ENCODE measurements at regions not wholly inside any gene's neighbourhood (a gene's known extent, or its start where the extent isn't known, plus 50 kb on each side); places are given as distances from the start of the nearest gene placed in this dataset.

DNA sequence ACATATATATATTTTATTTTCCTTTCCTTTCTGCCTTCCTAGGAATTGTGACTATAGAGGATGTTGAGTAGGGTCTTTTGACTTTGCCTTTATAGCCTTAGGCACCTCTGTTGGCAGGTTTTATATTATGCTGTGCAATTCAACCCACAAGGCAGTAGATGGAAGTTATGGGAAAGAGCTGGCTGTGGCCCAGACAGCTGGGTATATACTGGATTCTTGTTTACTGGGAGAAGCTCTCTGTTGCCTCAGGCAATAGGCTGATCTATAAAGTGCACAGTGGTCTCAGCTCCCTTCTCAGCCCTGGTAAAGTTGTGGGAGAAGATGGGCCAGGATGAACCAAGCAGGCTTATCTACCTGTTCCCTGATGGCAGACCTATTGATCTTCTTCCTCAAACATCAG lies 342.0 kb downstream of the GBA3 start:
- H3K27ac ChIP-seq (ENCODE audit: low read length): no peak overlapping the region

DNA sequence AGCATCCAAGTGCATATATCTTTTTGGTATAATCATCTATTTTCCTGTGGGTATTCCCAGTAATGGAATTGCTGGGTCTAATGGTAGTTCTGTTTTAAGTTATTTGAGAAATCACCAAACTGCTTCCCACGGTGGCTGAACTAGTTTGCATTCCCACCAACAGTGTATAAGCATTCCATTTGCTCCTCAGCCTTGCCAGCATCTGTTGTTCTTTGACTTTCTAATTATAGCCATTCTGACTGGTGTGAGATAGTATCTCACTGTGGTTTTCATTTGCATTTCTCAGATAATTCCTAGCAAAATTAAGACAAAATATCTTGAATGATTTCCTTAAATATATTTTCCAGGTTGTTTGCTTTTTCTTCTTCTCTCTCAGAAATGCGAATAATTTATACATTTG lies 341.1 kb downstream of the GBA3 start:
- Histone ChIP-seq H3K4me2 (ENCODE audit: insufficient read depth, low read length) (no peak overlapping the region), H3K36me3 (ENCODE audit: insufficient read depth, low read length) (no peaks in the 10 kb centered on the region), H3K4me3 (ENCODE audit: low read depth in 1 of 2, low read length in 2 of 2) (no peak overlapping the region), H3K9ac (ENCODE audit: low read depth, low read length) (no peak overlapping the region), H3K79me2 (ENCODE audit: insufficient read depth, low read length) (no peaks in the 10 kb centered on the region), H2AFZ (ENCODE audit: low read depth, low read length) (no peak overlapping the region), H3K27ac (ENCODE audit: low read length) (no peak overlapping the region), H3K27me3 (ENCODE audit: insufficient read depth, low read length, poor library complexity) (no peaks in the 10 kb centered on the region), H3K9me3 (ENCODE audit: insufficient read depth, low read length, severe bottlenecking) (no peaks in the 10 kb centered on the region), H3K4me1 (ENCODE audit: insufficient read depth, low read length) (no peaks in the 10 kb centered on the region), H4K20me1 (ENCODE audit: insufficient read depth, low read length) (no peaks in the 10 kb centered on the region)
- DNase-seq: no peak
- ATAC-seq (ENCODE audit: insufficient read depth, low read depth): no peak
- TF ChIP-seq, protein P1, sequence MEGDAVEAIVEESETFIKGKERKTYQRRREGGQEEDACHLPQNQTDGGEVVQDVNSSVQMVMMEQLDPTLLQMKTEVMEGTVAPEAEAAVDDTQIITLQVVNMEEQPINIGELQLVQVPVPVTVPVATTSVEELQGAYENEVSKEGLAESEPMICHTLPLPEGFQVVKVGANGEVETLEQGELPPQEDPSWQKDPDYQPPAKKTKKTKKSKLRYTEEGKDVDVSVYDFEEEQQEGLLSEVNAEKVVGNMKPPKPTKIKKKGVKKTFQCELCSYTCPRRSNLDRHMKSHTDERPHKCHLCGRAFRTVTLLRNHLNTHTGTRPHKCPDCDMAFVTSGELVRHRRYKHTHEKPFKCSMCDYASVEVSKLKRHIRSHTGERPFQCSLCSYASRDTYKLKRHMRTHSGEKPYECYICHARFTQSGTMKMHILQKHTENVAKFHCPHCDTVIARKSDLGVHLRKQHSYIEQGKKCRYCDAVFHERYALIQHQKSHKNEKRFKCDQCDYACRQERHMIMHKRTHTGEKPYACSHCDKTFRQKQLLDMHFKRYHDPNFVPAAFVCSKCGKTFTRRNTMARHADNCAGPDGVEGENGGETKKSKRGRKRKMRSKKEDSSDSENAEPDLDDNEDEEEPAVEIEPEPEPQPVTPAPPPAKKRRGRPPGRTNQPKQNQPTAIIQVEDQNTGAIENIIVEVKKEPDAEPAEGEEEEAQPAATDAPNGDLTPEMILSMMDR (IDR thresholded peaks at IDR 0.05; ENCODE audit: borderline replicate concordance, extremely low read depth, low read length, poor library complexity, severe bottlenecking): no peak
- TF ChIP-seq EZH2 (IDR thresholded peaks at IDR 0.05; ENCODE audit: borderline replicate concordance, low read depth, low read length, severe bottlenecking): no peak

More for the DNA sequence above, 342.0 kb downstream of the GBA3 start:
- Histone ChIP-seq H3K4me2 (ENCODE audit: insufficient read depth, low read length) (no peak overlapping the region), H3K4me3 (ENCODE audit: low read depth in 1 of 2, low read length in 2 of 2) (no peak overlapping the region), H3K27me3 (ENCODE audit: insufficient read depth, low read length, poor library complexity) (no peaks in the 10 kb centered on the region), H3K9me3 (ENCODE audit: insufficient read depth, low read length, severe bottlenecking) (no peaks in the 10 kb centered on the region), H4K20me1 (ENCODE audit: insufficient read depth, low read length) (no peaks in the 10 kb centered on the region), H3K4me1 (ENCODE audit: insufficient read depth, low read length) (no peaks in the 10 kb centered on the region), H3K9ac (ENCODE audit: low read depth, low read length) (no peak overlapping the region), H3K36me3 (ENCODE audit: insufficient read depth, low read length) (no peaks in the 10 kb centered on the region), H3K79me2 (ENCODE audit: insufficient read depth, low read length) (no peaks in the 10 kb centered on the region), H2AFZ (ENCODE audit: low read depth, low read length) (no peak overlapping the region)
- ATAC-seq (ENCODE audit: insufficient read depth, low read depth) (no peak), DNase-seq (no peak)
- TF ChIP-seq, protein P1 (IDR thresholded peaks at IDR 0.05; ENCODE audit: borderline replicate concordance, extremely low read depth, low read length, poor library complexity, severe bottlenecking): no peak
- no peak for TF ChIP-seq EZH2 (IDR thresholded peaks at IDR 0.05; ENCODE audit: borderline replicate concordance, low read depth, low read length, severe bottlenecking)

DNA sequence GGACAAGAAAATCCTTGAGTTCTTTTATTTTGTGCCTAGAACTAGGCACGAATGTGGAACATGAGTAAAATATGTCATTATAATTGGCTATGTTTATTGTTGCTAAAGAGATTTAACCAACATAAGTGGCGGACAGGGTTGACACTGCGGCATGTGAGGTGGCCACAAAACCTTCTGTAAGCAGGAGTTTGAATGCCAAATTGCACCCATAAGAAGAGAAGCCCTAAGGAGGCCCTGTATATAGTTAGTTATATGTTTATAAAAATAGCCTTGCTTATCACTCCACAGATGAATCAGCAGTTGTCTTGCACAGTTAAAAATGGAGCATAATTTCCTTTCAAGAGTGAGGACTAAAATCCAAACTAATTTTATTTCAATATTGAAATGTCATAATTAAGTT lies 336.1 kb downstream of the GBA3 start:
- H3K9ac ChIP-seq (ENCODE audit: low read depth, low read length): no peak overlapping the region
- H2AFZ ChIP-seq (ENCODE audit: low read depth, low read length): no peak overlapping the region
- H3K4me1 ChIP-seq (ENCODE audit: insufficient read depth, low read length): no peaks in the 10 kb centered on the region
- H4K20me1 ChIP-seq (ENCODE audit: insufficient read depth, low read length): no peaks in the 10 kb centered on the region
- no peak for ATAC-seq (ENCODE audit: insufficient read depth, low read depth)
- no peaks in the 10 kb centered on the region for H3K9me3 ChIP-seq (ENCODE audit: insufficient read depth, low read length, severe bottlenecking)
- no peak overlapping the region for H3K4me3 ChIP-seq (ENCODE audit: low read depth in 1 of 2, low read length in 2 of 2)
- TF ChIP-seq, protein P1 (IDR thresholded peaks at IDR 0.05; ENCODE audit: borderline replicate concordance, extremely low read depth, low read length, poor library complexity, severe bottlenecking): no peak
- TF ChIP-seq EZH2 (IDR thresholded peaks at IDR 0.05; ENCODE audit: borderline replicate concordance, low read depth, low read length, severe bottlenecking): no peak
- DNase-seq: no peak
- H3K79me2 ChIP-seq (ENCODE audit: insufficient read depth, low read length): no peaks in the 10 kb centered on the region
- H3K27ac ChIP-seq (ENCODE audit: low read length): no peak overlapping the region
- no peaks in the 10 kb centered on the region for H3K36me3 ChIP-seq (ENCODE audit: insufficient read depth, low read length)
- no peaks in the 10 kb centered on the region for H3K27me3 ChIP-seq (ENCODE audit: insufficient read depth, low read length, poor library complexity)
- H3K4me2 ChIP-seq (ENCODE audit: insufficient read depth, low read length): no peak overlapping the region

DNA sequence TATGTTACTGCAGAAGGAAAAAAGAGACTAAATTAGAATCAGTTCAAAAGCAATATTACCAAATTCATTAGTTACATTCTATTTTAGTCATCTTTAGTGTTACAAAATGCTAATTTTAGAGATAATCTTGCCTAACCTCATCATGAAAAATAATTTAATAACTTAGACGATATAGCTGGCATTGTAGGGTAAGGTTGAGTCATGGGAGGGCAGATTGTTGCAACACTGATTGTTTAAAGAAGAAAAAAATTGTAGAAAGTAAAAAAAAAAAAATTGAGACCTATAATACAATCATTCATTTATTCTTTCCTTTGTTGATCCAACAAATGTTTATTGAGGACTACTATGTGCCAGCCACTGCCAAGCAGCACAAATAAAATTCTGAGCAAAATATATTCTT lies 330.9 kb downstream of the GBA3 start:
- no peak overlapping the region for H3K9ac ChIP-seq (ENCODE audit: low read depth, low read length)
- H3K79me2 ChIP-seq (ENCODE audit: insufficient read depth, low read length): no peaks in the 10 kb centered on the region
- H2AFZ ChIP-seq (ENCODE audit: low read depth, low read length): no peak overlapping the region
- H3K27ac ChIP-seq (ENCODE audit: low read length): no peak overlapping the region
- no peaks in the 10 kb centered on the region for H3K4me1 ChIP-seq (ENCODE audit: insufficient read depth, low read length)
- H3K27me3 ChIP-seq (ENCODE audit: insufficient read depth, low read length, poor library complexity): no peaks in the 10 kb centered on the region
- TF ChIP-seq, protein P1 (IDR thresholded peaks at IDR 0.05; ENCODE audit: borderline replicate concordance, extremely low read depth, low read length, poor library complexity, severe bottlenecking): no peak
- TF ChIP-seq EZH2 (IDR thresholded peaks at IDR 0.05; ENCODE audit: borderline replicate concordance, low read depth, low read length, severe bottlenecking): no peak
- no peaks in the 10 kb centered on the region for H3K36me3 ChIP-seq (ENCODE audit: insufficient read depth, low read length)
- DNase-seq (no peak), ATAC-seq (ENCODE audit: insufficient read depth, low read depth) (no peak)
- H3K9me3 ChIP-seq (ENCODE audit: insufficient read depth, low read length, severe bottlenecking): no peaks in the 10 kb centered on the region
- no peaks in the 10 kb centered on the region for H4K20me1 ChIP-seq (ENCODE audit: insufficient read depth, low read length)
- H3K4me2 ChIP-seq (ENCODE audit: insufficient read depth, low read length): no peak overlapping the region
- H3K4me3 ChIP-seq (ENCODE audit: low read depth in 1 of 2, low read length in 2 of 2): no peak overlapping the region

Data from DND-41 (cell line).